ENCODE measurements at regions not wholly inside any gene's neighbourhood (a gene's known extent, or its start where the extent isn't known, plus 50 kb on each side); places are given as distances from the start of the nearest gene placed in this dataset.

- Histone ChIP-seq H3K9me3 (no peaks in the 10 kb centered on the region; the same call in 2 of the 3 replicates), H3K4me3 (no peak overlapping the region), H3K4me1 (no peaks in the 10 kb centered on the region), H3K4me2 (no peak overlapping the region), H3K27ac (no peak overlapping the region)
- CTCF ChIA-PET = no interaction called here
- WGBS (ENCODE audit: missing lambda C conversion rate) = 26% methylated on average over 5 of the region's 5 CpGs
- TF ChIP-seq, protein P1, sequence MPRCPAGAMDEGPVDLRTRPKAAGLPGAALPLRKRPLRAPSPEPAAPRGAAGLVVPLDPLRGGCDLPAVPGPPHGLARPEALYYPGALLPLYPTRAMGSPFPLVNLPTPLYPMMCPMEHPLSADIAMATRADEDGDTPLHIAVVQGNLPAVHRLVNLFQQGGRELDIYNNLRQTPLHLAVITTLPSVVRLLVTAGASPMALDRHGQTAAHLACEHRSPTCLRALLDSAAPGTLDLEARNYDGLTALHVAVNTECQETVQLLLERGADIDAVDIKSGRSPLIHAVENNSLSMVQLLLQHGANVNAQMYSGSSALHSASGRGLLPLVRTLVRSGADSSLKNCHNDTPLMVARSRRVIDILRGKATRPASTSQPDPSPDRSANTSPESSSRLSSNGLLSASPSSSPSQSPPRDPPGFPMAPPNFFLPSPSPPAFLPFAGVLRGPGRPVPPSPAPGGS (IDR thresholded peaks at IDR 0.05) = no peak
- no peak for TF ChIP-seq JUN (IDR thresholded peaks at IDR 0.05)
- TF ChIP-seq, protein P2, sequence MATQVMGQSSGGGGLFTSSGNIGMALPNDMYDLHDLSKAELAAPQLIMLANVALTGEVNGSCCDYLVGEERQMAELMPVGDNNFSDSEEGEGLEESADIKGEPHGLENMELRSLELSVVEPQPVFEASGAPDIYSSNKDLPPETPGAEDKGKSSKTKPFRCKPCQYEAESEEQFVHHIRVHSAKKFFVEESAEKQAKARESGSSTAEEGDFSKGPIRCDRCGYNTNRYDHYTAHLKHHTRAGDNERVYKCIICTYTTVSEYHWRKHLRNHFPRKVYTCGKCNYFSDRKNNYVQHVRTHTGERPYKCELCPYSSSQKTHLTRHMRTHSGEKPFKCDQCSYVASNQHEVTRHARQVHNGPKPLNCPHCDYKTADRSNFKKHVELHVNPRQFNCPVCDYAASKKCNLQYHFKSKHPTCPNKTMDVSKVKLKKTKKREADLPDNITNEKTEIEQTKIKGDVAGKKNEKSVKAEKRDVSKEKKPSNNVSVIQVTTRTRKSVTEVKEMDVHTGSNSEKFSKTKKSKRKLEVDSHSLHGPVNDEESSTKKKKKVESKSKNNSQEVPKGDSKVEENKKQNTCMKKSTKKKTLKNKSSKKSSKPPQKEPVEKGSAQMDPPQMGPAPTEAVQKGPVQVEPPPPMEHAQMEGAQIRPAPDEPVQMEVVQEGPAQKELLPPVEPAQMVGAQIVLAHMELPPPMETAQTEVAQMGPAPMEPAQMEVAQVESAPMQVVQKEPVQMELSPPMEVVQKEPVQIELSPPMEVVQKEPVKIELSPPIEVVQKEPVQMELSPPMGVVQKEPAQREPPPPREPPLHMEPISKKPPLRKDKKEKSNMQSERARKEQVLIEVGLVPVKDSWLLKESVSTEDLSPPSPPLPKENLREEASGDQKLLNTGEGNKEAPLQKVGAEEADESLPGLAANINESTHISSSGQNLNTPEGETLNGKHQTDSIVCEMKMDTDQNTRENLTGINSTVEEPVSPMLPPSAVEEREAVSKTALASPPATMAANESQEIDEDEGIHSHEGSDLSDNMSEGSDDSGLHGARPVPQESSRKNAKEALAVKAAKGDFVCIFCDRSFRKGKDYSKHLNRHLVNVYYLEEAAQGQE (IDR thresholded peaks at IDR 0.05) = no peak
- no peak for TF ChIP-seq MAFK (IDR thresholded peaks at IDR 0.05; ENCODE audit: partially characterized antibody)
- TF ChIP-seq, protein P3, sequence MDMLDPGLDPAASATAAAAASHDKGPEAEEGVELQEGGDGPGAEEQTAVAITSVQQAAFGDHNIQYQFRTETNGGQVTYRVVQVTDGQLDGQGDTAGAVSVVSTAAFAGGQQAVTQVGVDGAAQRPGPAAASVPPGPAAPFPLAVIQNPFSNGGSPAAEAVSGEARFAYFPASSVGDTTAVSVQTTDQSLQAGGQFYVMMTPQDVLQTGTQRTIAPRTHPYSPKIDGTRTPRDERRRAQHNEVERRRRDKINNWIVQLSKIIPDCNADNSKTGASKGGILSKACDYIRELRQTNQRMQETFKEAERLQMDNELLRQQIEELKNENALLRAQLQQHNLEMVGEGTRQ (IDR thresholded peaks at IDR 0.05) = no peak
- no peak for TF ChIP-seq KDM1A (IDR thresholded peaks at IDR 0.05; ENCODE audit: low read depth)
- TF ChIP-seq RARB (CRISPR knock-in tag; IDR thresholded peaks at IDR 0.05) = no peak
- TF ChIP-seq HOXA7 (CRISPR knock-in tag; IDR thresholded peaks at IDR 0.05) = no peak
- TF ChIP-seq CBX2 (IDR thresholded peaks at IDR 0.05; ENCODE audit: borderline replicate concordance, low read depth) = no peak
- no peak for TF ChIP-seq EHMT2 (IDR thresholded peaks at IDR 0.05; ENCODE audit: low read depth)
- TF ChIP-seq, protein P4, sequence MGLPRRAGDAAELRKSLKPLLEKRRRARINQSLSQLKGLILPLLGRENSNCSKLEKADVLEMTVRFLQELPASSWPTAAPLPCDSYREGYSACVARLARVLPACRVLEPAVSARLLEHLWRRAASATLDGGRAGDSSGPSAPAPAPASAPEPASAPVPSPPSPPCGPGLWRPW (IDR thresholded peaks at IDR 0.05) = no peak
- no peak for DNase-seq (ENCODE audit: low read depth in 1 of 2, low spot score in 1 of 2)
- FAIRE-seq = no peak
- no peak for ATAC-seq
- POLR2A ChIA-PET = no interaction called here
These were observed 752.4 kb upstream of the ADGRB3 start for GRCh38 chr6:67882436-67883311.

- DNase-seq (ENCODE audit: low read depth in 1 of 2, low spot score in 1 of 2) (no peak), FAIRE-seq (no peak), ATAC-seq (no peak)
- POLR2A ChIA-PET = no interaction called here
- CTCF ChIA-PET = no interaction called here
- TF ChIP-seq POLR2A (IDR thresholded peaks at IDR 0.05; ENCODE audit: low read length) = no peak
- TF ChIP-seq, protein P3 (IDR thresholded peaks at IDR 0.05) = no peak
- no peak for TF ChIP-seq TFCP2L1 (CRISPR knock-in tag; IDR thresholded peaks at IDR 0.05)
- no peak for TF ChIP-seq FOXS1 (CRISPR knock-in tag; IDR thresholded peaks at IDR 0.05)
- TF ChIP-seq MAFK (IDR thresholded peaks at IDR 0.05; ENCODE audit: partially characterized antibody) = no peak
- no peak for TF ChIP-seq ZC3H11A (IDR thresholded peaks at IDR 0.05)
- no peak for TF ChIP-seq PBX3 (IDR thresholded peaks at IDR 0.05)
- no peak for TF ChIP-seq GATA3 (IDR thresholded peaks at IDR 0.05; ENCODE audit: borderline replicate concordance)
- no peak for TF ChIP-seq RARB (CRISPR knock-in tag; IDR thresholded peaks at IDR 0.05)
- no peak for TF ChIP-seq ESRRA (IDR thresholded peaks at IDR 0.05; ENCODE audit: borderline replicate concordance, low read length)
- no peak for TF ChIP-seq ATOH8 (CRISPR knock-in tag; IDR thresholded peaks at IDR 0.05; ENCODE audit: low read depth)
- TF ChIP-seq KDM5A (IDR thresholded peaks at IDR 0.05) = no peak
- no peaks in the 10 kb centered on the region; the same call in 2 of the 3 replicates for H3K9me3 ChIP-seq
- 25% methylated on average over 4 of the region's 4 CpGs for WGBS (ENCODE audit: missing lambda C conversion rate)
- H3K27ac ChIP-seq = no peak overlapping the region
- H3K4me1 ChIP-seq = no peaks in the 10 kb centered on the region
- no peak overlapping the region for H3K4me3 ChIP-seq
- H3K4me2 ChIP-seq = no peak overlapping the region
These were observed 753.4 kb upstream of the ADGRB3 start for GRCh38 chr6:67881706-67882065.

All from A549 (cell line).